GM12878 (cell line): ENCODE measurements at regions not wholly inside any gene's neighbourhood (a gene's known extent, or its start where the extent isn't known, plus 50 kb on each side); places are given as distances from the start of the nearest gene placed in this dataset.

Source experiments
- NBN ChIP-seq: fragments of 450-650 bp; IDR thresholded peaks from 2 replicates; pipeline ENCODE4 v1.6.1; 2016
- TF ChIP-seq, protein P1 (sequence below), 3 experiments: IDR thresholded peaks in 2 of 3; conservative IDR thresholded peaks in 1 of 3; 2 replicates each; pipeline ENCODE4 v1.5.1; 2011; ENCODE audit warnings: low read depth in 3 of 3, low read length in 3 of 3, mild to moderate bottlenecking in 3 of 3, control low read depth in 2 of 3, moderate library complexity in 2 of 3, inconsistent platforms in 1 of 3, mixed read lengths in 1 of 3; ENCODE audit not compliant: control insufficient read depth in 2 of 3, insufficient read depth in 1 of 3; ENCODE audit errors: extremely low read depth in 1 of 3

DNA sequence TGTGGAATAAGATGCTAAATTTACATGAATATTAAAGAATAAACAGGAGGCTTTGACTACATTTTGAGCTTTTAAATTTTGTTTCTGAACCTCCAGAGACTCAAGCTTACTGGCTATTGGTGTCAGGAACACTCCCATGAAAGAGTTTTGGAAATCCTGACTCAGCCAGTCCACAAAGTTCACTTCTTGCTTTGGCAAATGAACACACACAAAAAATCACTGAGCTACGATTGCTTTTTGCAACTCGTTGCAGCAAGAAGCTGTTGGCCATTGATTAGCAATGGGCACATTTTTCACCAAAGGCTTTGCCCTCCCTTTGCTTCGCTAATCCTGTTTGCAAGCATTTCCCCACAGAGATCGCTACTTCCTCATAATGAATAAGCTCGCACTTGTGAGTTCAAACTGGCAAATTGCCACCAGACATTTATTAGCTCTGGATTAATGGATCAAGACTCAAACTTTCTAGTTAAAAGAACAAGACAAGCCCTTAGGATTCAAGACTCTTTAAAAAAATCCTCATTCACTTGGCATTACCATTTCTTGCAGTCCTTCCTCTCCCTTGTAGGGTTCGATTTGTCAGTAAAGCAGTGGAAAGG lies 343.2 kb upstream of the ONECUT1 start:
- TF ChIP-seq, protein P1, sequence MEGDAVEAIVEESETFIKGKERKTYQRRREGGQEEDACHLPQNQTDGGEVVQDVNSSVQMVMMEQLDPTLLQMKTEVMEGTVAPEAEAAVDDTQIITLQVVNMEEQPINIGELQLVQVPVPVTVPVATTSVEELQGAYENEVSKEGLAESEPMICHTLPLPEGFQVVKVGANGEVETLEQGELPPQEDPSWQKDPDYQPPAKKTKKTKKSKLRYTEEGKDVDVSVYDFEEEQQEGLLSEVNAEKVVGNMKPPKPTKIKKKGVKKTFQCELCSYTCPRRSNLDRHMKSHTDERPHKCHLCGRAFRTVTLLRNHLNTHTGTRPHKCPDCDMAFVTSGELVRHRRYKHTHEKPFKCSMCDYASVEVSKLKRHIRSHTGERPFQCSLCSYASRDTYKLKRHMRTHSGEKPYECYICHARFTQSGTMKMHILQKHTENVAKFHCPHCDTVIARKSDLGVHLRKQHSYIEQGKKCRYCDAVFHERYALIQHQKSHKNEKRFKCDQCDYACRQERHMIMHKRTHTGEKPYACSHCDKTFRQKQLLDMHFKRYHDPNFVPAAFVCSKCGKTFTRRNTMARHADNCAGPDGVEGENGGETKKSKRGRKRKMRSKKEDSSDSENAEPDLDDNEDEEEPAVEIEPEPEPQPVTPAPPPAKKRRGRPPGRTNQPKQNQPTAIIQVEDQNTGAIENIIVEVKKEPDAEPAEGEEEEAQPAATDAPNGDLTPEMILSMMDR (IDR thresholded peaks at IDR 0.05 in 2 of 3, conservative IDR thresholded peaks at IDR 0.05 in 1 of 3; ENCODE audit: control insufficient read depth in 2 of 3, extremely low read depth in 1 of 3, insufficient read depth in 1 of 3, low read depth in 3 of 3, low read length in 3 of 3): no peak
- no peak for TF ChIP-seq NBN
